HG03095 (cell line): ENCODE measurements at regions not wholly inside any gene's neighbourhood (a gene's known extent, or its start where the extent isn't known, plus 50 kb on each side); places are given as distances from the start of the nearest gene placed in this dataset.
"Not testable (repeated sequence)": the region's sequence is repeated elsewhere in the genome, so short reads cannot be mapped to it uniquely, and the experiment has no call there.

Experiments
- ATAC-seq: cut with Tn5 transposase; IDR thresholded peaks from one replicate; pipeline ENCODE4 v1.9.1; 2021; ENCODE audit warnings: moderate library complexity; ENCODE audit not compliant: unreplicated experiment

GRCh38 chr2:220704810-220705209 lies 867.3 kb downstream of the EPHA4 start:
- no peak for ATAC-seq

GRCh38 chr2:220705678-220706077 lies 866.4 kb downstream of the EPHA4 start:
- no peak for ATAC-seq

- no peak for ATAC-seq
These were observed 864.8 kb downstream of the EPHA4 start for GRCh38 chr2:220707261-220707660.

GRCh38 chr2:220708366-220708765 lies 863.7 kb downstream of the EPHA4 start:
- ATAC-seq, result no peak

GRCh38 chr2:220717283-220717682 lies 854.8 kb downstream of the EPHA4 start:
- no peak for ATAC-seq

- ATAC-seq, result no peak
These were observed 835.3 kb downstream of the EPHA4 start for GRCh38 chr2:220736778-220737177.

- no peak for ATAC-seq
These were observed 828.9 kb downstream of the EPHA4 start for GRCh38 chr2:220743203-220743602.

GRCh38 chr2:220744861-220745260 lies 827.2 kb downstream of the EPHA4 start:
- ATAC-seq, result no peak

- no peak for ATAC-seq
These were observed 826.4 kb downstream of the EPHA4 start for GRCh38 chr2:220745682-220746081.

GRCh38 chr2:220747736-220748135 lies 824.4 kb downstream of the EPHA4 start:
- no peak for ATAC-seq

GRCh38 chr2:220748875-220749479 lies 823.1 kb downstream of the EPHA4 start:
- ATAC-seq, result no peak

GRCh38 chr2:220753486-220753885 lies 818.6 kb downstream of the EPHA4 start:
- no peak for ATAC-seq

- ATAC-seq, result no peak
These were observed 815.5 kb downstream of the EPHA4 start for GRCh38 chr2:220756653-220757052.

- ATAC-seq, result not testable (repeated sequence)
These were observed 813.7 kb downstream of the EPHA4 start for GRCh38 chr2:220758376-220758775.

- no peak for ATAC-seq
These were observed 807.9 kb downstream of the EPHA4 start for GRCh38 chr2:220764171-220764570.

GRCh38 chr2:220767591-220768255 lies 804.4 kb downstream of the EPHA4 start:
- no peak for ATAC-seq

- ATAC-seq, result no peak
These were observed 796.1 kb downstream of the EPHA4 start for GRCh38 chr2:220775856-220776488.

- not testable (repeated sequence) for ATAC-seq
These were observed 793.0 kb downstream of the EPHA4 start for GRCh38 chr2:220779076-220779475.

GRCh38 chr2:220779511-220779910 lies 792.6 kb downstream of the EPHA4 start:
- ATAC-seq, result no peak

- no peak for ATAC-seq
These were observed 792.2 kb downstream of the EPHA4 start for GRCh38 chr2:220779931-220780330.

GRCh38 chr2:220781622-220782241 lies 790.4 kb downstream of the EPHA4 start:
- ATAC-seq, result no peak

GRCh38 chr2:220782609-220783113 lies 789.4 kb downstream of the EPHA4 start:
- no peak for ATAC-seq
